ENCODE measurements at regions not wholly inside any gene's neighbourhood (a gene's known extent, or its start where the extent isn't known, plus 50 kb on each side); places are given as distances from the start of the nearest gene placed in this dataset.
"Not testable (repeated sequence)": the region's sequence is repeated elsewhere in the genome, so short reads cannot be mapped to it uniquely, and the experiment has no call there.

DNA sequence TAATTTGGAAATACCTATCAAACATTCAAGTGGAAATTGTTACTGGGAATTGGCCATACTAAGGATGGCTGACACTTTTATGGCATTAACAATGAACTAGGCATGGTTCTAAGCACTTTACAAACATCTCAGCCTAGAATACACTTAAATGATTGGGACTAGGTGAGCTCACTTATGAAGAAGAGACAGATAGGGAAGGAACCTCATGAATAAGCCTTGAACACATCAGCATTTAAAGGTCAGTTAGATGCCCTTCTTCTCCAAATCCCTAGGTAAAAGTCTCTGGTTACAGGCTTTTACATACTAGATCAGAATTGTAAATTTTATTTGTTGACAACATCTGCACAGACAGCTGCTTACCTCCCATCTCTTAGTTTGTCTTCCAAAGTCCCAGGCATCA lies 488.6 kb downstream of the RMST start:
- H3K36me3 Mint-ChIP-seq = no peaks in the 10 kb centered on the region
- no peak overlapping the region for H3K4me3 Mint-ChIP-seq
- peaks cover 21% of the 10 kb centered on the region for H3K9me3 Mint-ChIP-seq
- H3K27ac Mint-ChIP-seq = no peak overlapping the region
- peaks cover 10% of the 10 kb centered on the region for H3K27me3 Mint-ChIP-seq
- no peaks in the 10 kb centered on the region for H3K4me1 Mint-ChIP-seq
- ATAC-seq = peak; percentile 41

DNA sequence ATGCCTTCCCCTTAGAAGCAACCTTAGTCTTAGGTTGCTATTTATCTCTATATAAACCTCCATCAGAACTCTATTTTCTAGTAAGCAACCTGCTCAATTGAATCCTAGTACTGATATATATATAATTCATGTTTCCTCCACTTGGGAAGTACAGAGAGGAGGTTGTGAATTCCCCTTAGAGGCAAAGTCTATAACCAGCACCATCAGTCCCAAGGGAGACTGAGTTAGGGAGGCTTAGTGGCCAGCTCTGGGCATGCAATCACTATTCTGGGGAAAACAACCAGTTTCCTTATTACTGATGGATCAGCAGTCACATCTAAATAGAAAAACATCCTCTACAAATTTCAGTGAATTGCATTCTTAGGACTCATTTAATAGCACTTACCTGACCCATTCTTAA lies 489.1 kb downstream of the RMST start:
- Mint-ChIP-seq H3K36me3 (no peaks in the 10 kb centered on the region), H3K27me3 (peaks cover 10% of the 10 kb centered on the region)
- ATAC-seq = peak; percentile 69

DNA sequence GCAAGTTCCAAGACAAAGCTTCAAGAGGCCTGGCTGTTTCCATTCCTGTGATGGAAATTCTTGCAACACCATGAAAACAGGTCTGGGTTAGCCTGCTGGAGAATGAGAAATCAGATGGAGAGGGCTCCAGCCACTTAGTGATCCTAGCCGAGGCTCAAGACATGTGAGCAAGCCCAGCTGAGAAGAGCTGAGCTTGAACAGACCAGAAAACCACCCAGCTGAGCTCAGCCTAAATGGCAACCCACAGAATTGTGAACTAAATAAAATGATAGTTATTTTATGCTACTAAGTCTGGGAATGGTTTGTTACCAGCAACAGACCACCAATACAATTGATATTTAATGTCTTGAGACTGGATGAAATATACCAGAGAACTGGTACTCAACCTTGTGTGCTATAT lies 494.5 kb downstream of the RMST start:
- Mint-ChIP-seq H3K9me3 (peaks cover 15% of the 10 kb centered on the region), H3K4me3 (no peak overlapping the region), H3K36me3 (no peaks in the 10 kb centered on the region), H3K27ac (no peak overlapping the region), H3K4me1 (no peaks in the 10 kb centered on the region), H3K27me3 (no peaks in the 10 kb centered on the region)
- ATAC-seq = no peak

More for the DNA sequence above, 489.1 kb downstream of the RMST start:
- Mint-ChIP-seq H3K4me3 (no peak overlapping the region), H3K27ac (no peak overlapping the region), H3K9me3 (peaks cover 26% of the 10 kb centered on the region), H3K4me1 (no peaks in the 10 kb centered on the region)

DNA sequence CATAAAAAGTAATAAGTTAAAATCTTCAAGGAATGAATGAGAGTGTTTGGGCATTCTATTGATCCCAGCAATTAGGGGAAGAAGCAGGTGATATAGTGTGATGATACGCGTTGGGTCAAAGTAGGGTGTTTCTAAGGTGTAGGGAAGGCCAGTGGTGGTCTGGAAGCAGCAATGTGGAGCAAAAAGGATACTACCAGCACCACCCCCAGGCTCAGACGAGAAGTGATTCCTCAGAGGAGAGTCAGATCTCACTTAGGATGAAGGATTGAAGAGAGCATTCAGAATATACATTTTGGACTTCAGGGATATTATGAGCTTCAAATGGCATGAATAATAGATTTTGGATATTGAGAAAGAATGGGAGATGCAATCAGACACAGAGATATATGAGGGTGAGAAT lies 497.6 kb downstream of the RMST start:
- Mint-ChIP-seq H3K4me1 (no peaks in the 10 kb centered on the region), H3K27me3 (no peaks in the 10 kb centered on the region), H3K4me3 (no peak overlapping the region), H3K9me3 (peaks cover 11% of the 10 kb centered on the region), H3K36me3 (no peaks in the 10 kb centered on the region), H3K27ac (no peak overlapping the region)
- ATAC-seq = no peak

DNA sequence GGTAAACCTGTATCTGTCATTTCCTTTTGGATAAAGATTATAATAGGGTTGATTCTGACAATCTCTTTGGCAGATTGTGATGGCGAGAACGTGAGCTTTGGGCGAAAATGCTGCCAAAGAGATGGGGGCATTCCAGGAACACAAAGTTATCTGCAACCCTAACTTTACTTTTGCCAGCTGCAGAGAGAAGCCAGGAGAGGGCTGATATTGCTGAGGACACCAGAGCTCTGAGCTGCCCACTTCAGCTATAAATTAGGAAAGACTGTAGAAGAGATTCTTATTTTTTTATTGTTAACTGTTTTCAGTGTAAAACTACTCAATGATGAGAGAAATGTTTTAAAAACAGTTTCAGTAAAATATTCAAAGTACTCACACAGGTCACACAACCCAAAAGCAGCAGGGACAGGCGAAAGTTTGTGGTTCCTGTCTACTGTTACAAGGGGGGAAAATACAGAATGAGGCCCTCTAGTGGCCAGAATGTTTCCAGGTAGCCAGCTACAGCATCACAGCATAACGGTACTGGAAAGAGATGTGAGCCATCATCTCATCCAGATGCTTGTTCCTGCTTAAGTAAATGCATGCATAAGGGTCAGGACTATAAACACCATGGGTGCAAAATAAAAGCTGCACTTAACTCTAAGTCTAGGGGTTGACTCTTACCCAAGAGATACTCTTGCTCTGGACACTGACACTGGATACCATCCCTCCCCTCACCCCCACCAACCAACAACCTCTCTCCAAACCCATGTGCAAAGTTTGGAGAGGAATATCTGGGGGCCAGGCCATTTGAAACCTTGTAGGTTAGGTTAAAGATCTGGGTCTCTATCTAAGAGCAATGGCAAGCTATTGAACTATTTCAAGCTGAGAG lies 498.4 kb downstream of the RMST start:
- peaks cover 8% of the 10 kb centered on the region for H3K9me3 Mint-ChIP-seq
- ATAC-seq = peak; percentile 59
- H3K27ac Mint-ChIP-seq = no peak overlapping the region

DNA sequence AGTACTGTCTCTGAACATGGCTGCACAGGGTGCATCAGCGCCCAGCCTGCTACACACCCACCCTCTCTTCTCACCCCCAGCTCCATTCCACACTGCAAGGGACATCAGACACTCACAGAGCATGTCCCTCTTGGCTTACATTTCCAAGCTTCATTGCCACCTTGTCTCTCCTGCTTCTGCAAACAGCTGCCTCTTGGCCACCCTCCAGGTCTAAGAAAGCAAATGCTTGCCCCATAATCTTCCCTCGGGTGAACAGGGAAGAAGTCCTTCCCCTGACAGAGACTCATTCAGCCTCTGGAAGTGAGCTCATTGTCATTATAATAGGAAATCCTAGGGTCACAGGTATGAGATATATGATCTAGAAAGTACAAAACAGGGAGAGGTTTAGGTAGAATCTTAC lies 505.2 kb downstream of the RMST start:
- H3K4me1 Mint-ChIP-seq = no peaks in the 10 kb centered on the region
- no peak overlapping the region for H3K4me3 Mint-ChIP-seq
- H3K9me3 Mint-ChIP-seq = no peaks in the 10 kb centered on the region
- peak; percentile 16 for ATAC-seq
- no peaks in the 10 kb centered on the region for H3K36me3 Mint-ChIP-seq
- H3K27ac Mint-ChIP-seq = no peak overlapping the region
- no peaks in the 10 kb centered on the region for H3K27me3 Mint-ChIP-seq

More for the DNA sequence above, 498.4 kb downstream of the RMST start:
- H3K36me3 Mint-ChIP-seq = no peaks in the 10 kb centered on the region
- H3K27me3 Mint-ChIP-seq = no peaks in the 10 kb centered on the region
- H3K4me1 Mint-ChIP-seq = no peaks in the 10 kb centered on the region
- H3K4me3 Mint-ChIP-seq = no peak overlapping the region

DNA sequence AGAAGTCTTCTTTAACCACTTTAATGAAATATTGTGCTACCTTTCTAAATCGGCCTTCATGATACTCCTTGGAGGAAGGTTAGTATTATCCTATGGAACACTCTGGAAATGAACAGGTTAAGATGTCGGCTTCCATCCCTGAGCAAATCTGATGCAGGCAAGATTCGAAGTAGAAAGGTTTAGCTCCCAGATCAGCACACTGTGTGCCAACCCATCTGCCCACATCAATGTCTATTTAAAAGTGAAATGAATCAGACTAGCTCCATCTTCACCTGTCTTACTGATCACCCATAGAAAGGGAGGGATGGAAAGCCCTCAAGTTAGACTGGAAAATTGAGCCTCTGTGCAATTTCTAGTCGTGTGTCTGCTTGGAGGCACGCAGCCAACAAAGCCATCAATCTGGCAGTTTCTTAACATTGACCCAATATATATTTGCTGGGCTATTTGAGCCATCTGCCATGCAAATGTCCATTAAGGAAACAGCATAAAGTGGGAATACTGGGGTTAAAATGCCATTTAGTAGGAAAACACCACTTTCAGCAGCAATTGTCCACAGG lies 506.1 kb downstream of the RMST start:
- ATAC-seq = no peak
- H3K9me3 Mint-ChIP-seq = no peaks in the 10 kb centered on the region
- H3K4me3 Mint-ChIP-seq = no peak overlapping the region
- H3K27me3 Mint-ChIP-seq = no peaks in the 10 kb centered on the region
- no peaks in the 10 kb centered on the region for H3K4me1 Mint-ChIP-seq
- no peaks in the 10 kb centered on the region for H3K36me3 Mint-ChIP-seq
- H3K27ac Mint-ChIP-seq = no peak overlapping the region

DNA sequence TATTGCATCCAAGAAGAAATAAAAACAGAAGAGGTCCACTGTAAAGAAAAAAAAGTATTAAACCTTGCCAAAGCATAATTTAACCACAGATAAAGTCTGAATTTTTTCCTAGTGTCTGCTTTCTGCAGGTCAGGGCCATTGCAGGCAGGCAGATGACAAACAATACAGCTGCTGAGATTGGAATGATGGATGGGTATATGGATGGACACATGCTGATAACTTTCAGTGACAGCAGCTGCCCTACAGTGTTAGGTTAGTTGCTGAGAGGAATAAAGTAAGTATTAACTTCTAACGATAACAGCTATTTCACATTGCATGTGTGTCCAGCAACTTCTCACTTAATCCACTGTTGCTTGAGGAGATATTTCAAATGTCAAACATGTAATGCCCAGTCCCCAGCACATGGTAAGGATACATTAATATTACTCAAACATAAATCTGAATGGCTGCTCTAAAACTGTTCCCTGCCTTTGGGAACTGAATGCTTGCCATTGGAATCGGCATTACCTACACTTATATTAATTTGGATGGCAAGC lies 515.3 kb downstream of the RMST start:
- peaks cover 6% of the 10 kb centered on the region for H3K9me3 Mint-ChIP-seq
- no peaks in the 10 kb centered on the region for H3K36me3 Mint-ChIP-seq
- ATAC-seq = no peak
- H3K4me3 Mint-ChIP-seq = no peak overlapping the region
- H3K27me3 Mint-ChIP-seq = no peaks in the 10 kb centered on the region
- H3K4me1 Mint-ChIP-seq = no peaks in the 10 kb centered on the region
- no peak overlapping the region for H3K27ac Mint-ChIP-seq

DNA sequence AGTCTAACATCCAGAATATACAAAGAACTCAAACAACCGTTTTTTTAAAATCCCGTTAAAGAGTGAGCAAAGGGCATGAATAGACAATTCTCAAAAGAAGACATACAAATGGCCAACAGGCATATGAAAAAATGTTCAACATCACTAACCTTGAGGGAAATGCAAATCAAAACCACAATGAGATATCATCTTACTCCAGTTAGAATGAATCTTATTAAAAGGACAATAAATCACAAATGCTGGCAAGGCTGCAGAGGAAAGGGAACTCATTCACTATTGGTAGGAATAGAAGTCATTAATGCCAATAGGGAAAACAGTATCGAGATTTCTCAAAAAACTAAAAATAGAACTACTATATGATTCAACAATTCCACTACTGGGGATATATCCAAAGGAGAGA lies 520.1 kb downstream of the RMST start:
- no peak for ATAC-seq
- no peak overlapping the region for H3K27ac Mint-ChIP-seq
- H3K4me3 Mint-ChIP-seq = no peak overlapping the region
- H3K27me3 Mint-ChIP-seq = no peaks in the 10 kb centered on the region
- peaks cover 4% of the 10 kb centered on the region for H3K9me3 Mint-ChIP-seq
- H3K4me1 Mint-ChIP-seq = no peaks in the 10 kb centered on the region
- H3K36me3 Mint-ChIP-seq = no peaks in the 10 kb centered on the region

DNA sequence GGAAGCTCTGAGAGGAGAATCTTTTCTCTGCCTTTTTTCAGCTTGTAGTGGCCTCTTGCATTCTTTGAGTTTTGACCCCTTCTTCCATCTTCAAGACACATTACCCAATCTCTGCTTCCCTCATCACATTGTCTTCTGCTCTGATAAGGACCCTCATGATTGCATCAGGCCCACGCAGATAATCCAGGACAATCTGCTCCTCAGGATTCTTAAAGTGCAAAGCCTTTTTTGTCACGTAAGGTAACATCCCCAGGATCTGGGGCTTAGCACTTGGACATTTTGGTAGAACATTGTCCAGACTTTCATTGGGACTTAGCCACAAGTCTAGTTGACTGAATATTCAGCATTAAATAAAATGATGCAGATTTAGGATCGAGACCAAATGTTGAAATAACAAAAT lies 521.2 kb downstream of the RMST start:
- no peaks in the 10 kb centered on the region for H3K4me1 Mint-ChIP-seq
- H3K27ac Mint-ChIP-seq = no peak overlapping the region
- ATAC-seq = no peak
- H3K4me3 Mint-ChIP-seq = no peak overlapping the region
- H3K9me3 Mint-ChIP-seq = peaks cover 13% of the 10 kb centered on the region
- H3K36me3 Mint-ChIP-seq = no peaks in the 10 kb centered on the region
- no peaks in the 10 kb centered on the region for H3K27me3 Mint-ChIP-seq

DNA sequence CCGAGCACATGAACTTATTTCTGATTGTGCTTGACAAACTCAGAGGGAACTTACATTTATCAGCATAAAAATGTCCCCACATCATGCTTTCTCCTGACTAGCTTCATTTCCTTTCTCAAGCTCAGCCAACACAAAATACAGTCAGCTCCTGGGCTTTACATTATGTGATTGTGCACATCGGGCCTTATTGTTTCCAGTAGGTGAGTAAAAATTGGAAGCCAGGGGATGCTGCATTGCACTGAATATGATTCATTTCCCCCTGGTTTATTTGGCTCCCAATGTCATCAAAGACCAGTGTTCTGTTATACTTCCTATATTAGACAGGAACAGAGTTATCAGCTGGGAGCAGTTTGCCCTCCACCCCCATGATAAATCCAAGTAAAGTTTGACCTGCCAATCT lies 521.8 kb downstream of the RMST start:
- H3K27me3 Mint-ChIP-seq = no peaks in the 10 kb centered on the region
- no peak for ATAC-seq
- no peak overlapping the region for H3K4me3 Mint-ChIP-seq
- peaks cover 19% of the 10 kb centered on the region for H3K9me3 Mint-ChIP-seq
- H3K27ac Mint-ChIP-seq = no peak overlapping the region
- no peaks in the 10 kb centered on the region for H3K4me1 Mint-ChIP-seq
- H3K36me3 Mint-ChIP-seq = no peaks in the 10 kb centered on the region

DNA sequence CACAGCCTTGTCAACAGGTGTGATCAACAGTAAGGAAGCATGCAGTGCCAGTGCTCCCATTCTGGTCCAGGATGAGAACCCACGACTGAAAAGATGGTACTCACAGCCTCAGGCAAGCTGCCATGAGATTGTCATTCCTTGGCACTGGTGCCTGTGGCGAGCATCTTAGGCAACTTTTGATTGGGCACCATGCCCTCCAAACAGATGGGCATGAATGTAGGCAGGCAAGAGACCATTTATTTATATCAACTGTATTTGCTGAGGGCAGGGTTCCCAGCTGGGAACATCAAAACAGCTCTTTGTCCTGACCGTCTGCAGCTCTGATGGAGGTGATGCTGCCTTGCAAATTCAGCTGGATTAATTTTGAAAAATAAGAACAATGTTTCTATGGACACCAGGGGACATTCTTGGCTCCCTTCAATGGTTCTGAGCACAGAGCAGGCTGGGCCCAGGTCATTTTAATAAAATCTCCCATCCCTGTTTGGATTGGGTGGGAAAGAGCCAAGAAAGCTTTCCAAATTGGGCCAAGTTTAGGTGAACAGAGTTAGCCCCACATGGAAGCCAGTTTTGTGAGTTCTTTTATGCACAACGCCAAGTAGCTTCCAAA lies 522.5 kb downstream of the RMST start:
- no peak for ATAC-seq
- Mint-ChIP-seq H3K9me3 (peaks cover 19% of the 10 kb centered on the region), H3K36me3 (no peaks in the 10 kb centered on the region), H3K4me1 (no peaks in the 10 kb centered on the region), H3K27ac (no peak overlapping the region), H3K27me3 (no peaks in the 10 kb centered on the region), H3K4me3 (no peak overlapping the region)

DNA sequence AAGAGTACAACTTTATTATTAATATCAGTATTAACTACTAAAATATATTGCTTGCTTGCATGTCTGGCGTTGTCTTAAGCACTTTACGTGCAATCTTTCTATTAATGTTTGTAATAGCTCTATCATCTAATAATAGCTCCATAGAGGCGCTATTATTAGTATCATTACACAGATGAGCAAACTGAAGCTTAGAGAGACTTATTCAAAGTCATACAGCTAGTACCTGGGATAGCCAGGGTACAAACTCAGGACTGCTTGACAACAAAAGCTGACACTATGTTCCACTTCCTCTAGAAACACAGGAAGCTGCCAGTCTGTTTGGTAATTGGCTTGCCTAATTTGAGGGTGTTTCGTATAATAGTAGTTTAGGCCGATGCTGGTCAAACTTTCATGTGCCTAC lies 523.2 kb downstream of the RMST start:
- Mint-ChIP-seq H3K36me3 (no peaks in the 10 kb centered on the region), H3K4me3 (no peak overlapping the region), H3K27me3 (no peaks in the 10 kb centered on the region), H3K27ac (no peak overlapping the region), H3K9me3 (peaks cover 20% of the 10 kb centered on the region), H3K4me1 (no peaks in the 10 kb centered on the region)
- ATAC-seq = no peak

DNA sequence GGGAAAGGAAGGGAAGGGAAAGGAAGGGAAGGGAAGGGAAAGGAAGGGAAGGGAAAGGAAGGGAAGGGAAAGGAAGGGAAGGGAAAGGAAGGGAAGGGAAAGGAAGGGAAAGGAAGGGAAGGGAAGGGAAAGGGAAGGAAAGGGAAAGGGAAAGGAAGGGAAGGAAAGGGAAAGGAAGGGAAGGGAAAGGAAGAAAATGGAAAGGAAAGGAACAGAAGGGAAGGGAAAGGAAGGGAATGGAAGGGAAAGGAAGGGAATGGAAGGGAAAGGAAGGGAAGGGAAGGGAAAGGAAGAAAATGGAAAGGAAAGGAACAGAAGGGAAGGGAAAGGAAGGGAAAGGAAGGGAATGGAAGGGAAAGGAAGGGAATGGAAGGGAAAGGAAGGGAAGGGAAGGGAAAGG lies 526.0 kb downstream of the RMST start:
- H3K36me3 Mint-ChIP-seq, H3K4me3 Mint-ChIP-seq, H3K27me3 Mint-ChIP-seq, ATAC-seq, H3K27ac Mint-ChIP-seq, H3K4me1 Mint-ChIP-seq: not testable (repeated sequence)
- peaks cover 25% of the 10 kb centered on the region for H3K9me3 Mint-ChIP-seq

DNA sequence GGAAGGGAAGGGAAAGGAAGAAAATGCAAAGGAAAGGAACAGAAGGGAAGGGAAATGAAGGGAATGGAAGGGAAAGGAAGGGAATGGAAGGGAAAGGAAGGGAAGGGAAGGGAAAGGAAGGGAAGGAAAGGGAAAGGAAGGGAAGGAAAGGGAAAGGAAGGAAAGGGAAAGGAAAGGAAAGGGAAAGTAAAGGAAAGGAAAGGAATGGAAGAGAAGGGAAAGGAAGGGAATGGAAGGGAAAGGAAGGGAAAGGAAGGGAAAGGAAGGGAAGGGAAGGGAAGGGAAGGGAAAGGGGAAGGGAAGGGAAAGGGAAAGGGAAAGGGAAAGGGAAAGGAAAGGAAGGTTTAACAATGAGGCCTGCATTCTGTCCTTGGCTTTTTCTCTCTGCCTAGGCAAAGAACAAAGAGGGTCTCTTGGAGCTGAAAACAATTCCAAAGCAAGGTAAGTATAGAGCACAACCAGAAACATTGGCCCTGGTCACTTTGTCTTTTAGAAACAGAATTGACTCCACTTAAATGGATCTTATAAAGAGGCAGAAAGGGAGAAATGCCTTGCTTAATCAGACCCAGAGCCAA lies 525.9 kb upstream of the TMPO start:
- H3K36me3 Mint-ChIP-seq = no peaks in the 10 kb centered on the region
- no peak overlapping the region for H3K4me3 Mint-ChIP-seq
- no peaks in the 10 kb centered on the region for H3K4me1 Mint-ChIP-seq
- peaks cover 25% of the 10 kb centered on the region for H3K9me3 Mint-ChIP-seq
- no peaks in the 10 kb centered on the region for H3K27me3 Mint-ChIP-seq
- H3K27ac Mint-ChIP-seq = no peak overlapping the region
- no peak for ATAC-seq

All from stimulated activated memory B cell treated with anti-CD40 and anti-IgM and Interleukin-4, amounts not matched to agents 10 μg/mL and 1 μg/mL and 100 μg/mL, for 72 hours (primary cell).